HepG2 (cell line): ENCODE measurements at regions not wholly inside any gene's neighbourhood (a gene's known extent, or its start where the extent isn't known, plus 50 kb on each side); places are given as distances from the start of the nearest gene placed in this dataset.

Experiments used
- ATAC-seq: fragments of 200-7000 bp; cut with Tn5 transposase; 3 replicates; pipeline ENCODE4 v1.9.1; 2020; ENCODE audit warnings: mild to moderate bottlenecking, moderate library complexity
- BruUV-seq: library from RNA; stranded (reverse); fragments of 400-500 nt; replicated peaks from 2 replicates; lab custom pipeline; 2021; lab: Mats Ljungman, UMichigan
- CTCF ChIA-PET: fragments of 300-600 bp; formaldehyde crosslinking; extraction: SDS; loops from one replicate; lab custom pipeline; 2021; ENCODE audit warnings: low total read pairs, inconsistent platforms, low intra/inter-chr PET ratio; lab: Yijun Ruan, JAX
- POLR2A ChIA-PET: fragments of 350-600 bp; sonication (Branson Sonifier 250); formaldehyde crosslinking; loops from one replicate; lab custom pipeline; 2020; ENCODE audit warnings: antibody characterized with exemption, inconsistent platforms; lab: Yijun Ruan, JAX
- DNase-seq: peaks from one replicate; pipeline ENCODE4 v3.0.0-alpha.2; 2015; ENCODE audit warnings: low spot score
- FAIRE-seq: peaks from 3 replicates; lab custom pipeline; 2011; peaks lifted over from hg19 to GRCh38; lab: Jason Lieb, UNC
- H2AFZ ChIP-seq: one replicate; pipeline ENCODE4 v1.6.1; 2011; ENCODE audit warnings: low read length, inconsistent platforms
- H3K27ac ChIP-seq: fragments of 300-600 bp; 3 replicates; pipeline ENCODE4 v1.8.0; 2011; ENCODE audit warnings: mixed run types, mild to moderate bottlenecking, mixed read lengths, low read length, inconsistent platforms; ENCODE audit not compliant: insufficient read depth; ENCODE audit errors: extremely low read length
- H3K27me3 ChIP-seq, 2 experiments: fragments of 200-600 bp in 1 of 2; 2 replicates in 1 of 2; 3 replicates in 1 of 2; pipeline versions ENCODE4 v1.6.0 to v1.8.0; 2011; ENCODE audit warnings: low read length in 2 of 2, mild to moderate bottlenecking in 2 of 2, moderate library complexity in 2 of 2, inconsistent platforms in 1 of 2; ENCODE audit not compliant: insufficient read depth in 2 of 2, control insufficient read depth in 1 of 2
- H3K36me3 ChIP-seq, 2 experiments: fragments of 200-600 bp in 1 of 2; replicated peaks in 1 of 2; 2 replicates in 1 of 2; 3 replicates in 1 of 2; pipeline versions ENCODE4 v1.5.1 to v1.8.0; 2011; ENCODE audit warnings: low read length in 2 of 2, inconsistent platforms in 1 of 2; ENCODE audit not compliant: insufficient read depth in 2 of 2, control insufficient read depth in 1 of 2
- H3K4me1 ChIP-seq: 2 replicates; pipeline ENCODE4 v1.5.1; 2012; ENCODE audit warnings: low read length, inconsistent platforms; ENCODE audit not compliant: insufficient read depth
- H3K4me2 ChIP-seq: 2 replicates; pipeline ENCODE4 v1.6.0; 2011; ENCODE audit warnings: low read depth, low read length, inconsistent platforms
- H3K4me3 ChIP-seq, 3 experiments: fragments of 200-600 bp in 1 of 3; sonication (generic), shearing (Covaris generic) in 1 of 3; replicated peaks in 1 of 3; 2 replicates each; pipeline ENCODE4 v1.5.1; 2011 to 2016; ENCODE audit warnings: low read length in 3 of 3, inconsistent platforms in 2 of 3, low read depth in 2 of 3, mild to moderate bottlenecking in 2 of 3, control low read depth in 1 of 3, mixed read lengths in 1 of 3; ENCODE audit not compliant: insufficient read depth in 1 of 3
- H3K79me2 ChIP-seq: one replicate; pipeline ENCODE4 v1.6.1; 2011; ENCODE audit warnings: low read length, inconsistent platforms; ENCODE audit not compliant: insufficient read depth
- H3K9ac ChIP-seq: 2 replicates; pipeline ENCODE4 v1.6.0; 2011; ENCODE audit warnings: mild to moderate bottlenecking, low read depth, low read length, inconsistent platforms; ENCODE audit not compliant: insufficient read depth
- H3K9me3 ChIP-seq: 2 replicates; pipeline ENCODE4 v1.5.1; 2012; ENCODE audit warnings: mild to moderate bottlenecking, low read length
- H4K20me1 ChIP-seq: 2 replicates; pipeline ENCODE4 v1.6.0; 2011; ENCODE audit warnings: inconsistent platforms, mild to moderate bottlenecking, low read length, moderate library complexity; ENCODE audit not compliant: insufficient read depth
- CREB3 ChIP-seq: sonication (generic); formaldehyde crosslinking; IDR thresholded peaks from 2 replicates; pipeline ENCODE4 v1.5.0; 2020; ENCODE audit warnings: missing genetic modification reagents
- ESRRA ChIP-seq: sonication (generic); formaldehyde crosslinking; IDR thresholded peaks from 2 replicates; pipeline ENCODE4 v1.5.1; 2020; ENCODE audit warnings: mild to moderate bottlenecking, low read depth, missing genetic modification reagents
- MIER3 ChIP-seq: IDR thresholded peaks from 2 replicates; pipeline ENCODE4 v1.6.1; 2016; ENCODE audit warnings: missing compliant biosample characterization, borderline replicate concordance
- NFKBIZ ChIP-seq: IDR thresholded peaks from 2 replicates; pipeline ENCODE4 v1.6.1; 2018; ENCODE audit warnings: missing genetic modification reagents, missing compliant biosample characterization
- TFE3 ChIP-seq: IDR thresholded peaks from 2 replicates; pipeline ENCODE4 v1.6.1; 2016
- WIZ ChIP-seq: sonication (generic); formaldehyde crosslinking; IDR thresholded peaks from 2 replicates; pipeline ENCODE4 v1.5.1; 2020; ENCODE audit warnings: mild to moderate bottlenecking, missing genetic modification reagents
- ZFX ChIP-seq: sonication (generic); formaldehyde crosslinking; IDR thresholded peaks from 2 replicates; pipeline ENCODE4 v1.4.0; 2020; ENCODE audit warnings: mild to moderate bottlenecking, low read depth, missing genetic modification reagents, moderate library complexity
- ZNF142 ChIP-seq: sonication (generic); formaldehyde crosslinking; IDR thresholded peaks from 2 replicates; pipeline ENCODE4 v1.4.0; 2020; ENCODE audit warnings: missing genetic modification reagents
- ZNF354B ChIP-seq: sonication (generic); formaldehyde crosslinking; IDR thresholded peaks from 2 replicates; pipeline ENCODE4 v1.8.0; 2022; ENCODE audit warnings: mild to moderate bottlenecking, missing genetic modification reagents
- ZNF766 ChIP-seq: sonication (generic); formaldehyde crosslinking; IDR thresholded peaks from 2 replicates; pipeline ENCODE4 v1.5.0; 2020; ENCODE audit warnings: missing genetic modification reagents, borderline replicate concordance
- WGBS: methylation state at CpG from one replicate; pipeline ENCODE4 v1.1.6; 2017; ENCODE audit warnings: low lambda C conversion rate; 5-methylcytosine and 5-hydroxymethylcytosine counted together
- in situ Hi-C: cut with HindIII; loops from 2 replicates; pipeline ENCODE4 v1.10.0; 2017; ENCODE audit warnings: low pct_unique_long_range_greater_than_20kb; ENCODE audit not compliant: extremely low pct_ligation_motif_present
- intact Hi-C: fragments of 100-400 bp; cut with micrococcal nuclease; formaldehyde crosslinking; loops from one replicate; pipeline ENCODE4 v1.10.0; 2022; ENCODE audit not compliant: unreplicated experiment

- WGBS, result 0% methylated on average over 3 of the region's 4 CpGs
- no peaks in the 10 kb centered on the region for H3K9me3 ChIP-seq
- CTCF ChIA-PET, result no interaction called here
Observed at GRCh38 chr3:158977497-158977896, 175.6 kb downstream of the MFSD1 start.

GRCh38 chr3:158983216-158984099 is 181.6 kb downstream of the MFSD1 start:
- intact Hi-C loops, result no loop called here
- no peak for ATAC-seq
- Histone ChIP-seq H3K4me2 (no peak overlapping the region), H2AFZ (no peak overlapping the region), H3K4me1 (no peaks in the 10 kb centered on the region), H3K79me2 (no peaks in the 10 kb centered on the region), H3K9me3 (no peaks in the 10 kb centered on the region), H3K27ac (no peak overlapping the region), H3K4me3 (no peak overlapping the region), H3K27me3 (no peaks in the 10 kb centered on the region; a peak in 1 of 5 replicates), H4K20me1 (no peaks in the 10 kb centered on the region), H3K9ac (no peak overlapping the region), H3K36me3 (no peaks in the 10 kb centered on the region)
- in situ Hi-C loops, result no loop called here
- 47% methylated on average over 5 of the region's 5 CpGs for WGBS
- DNase-seq, result no peak
- no peak for FAIRE-seq
- ChIA-PET CTCF (no interaction called here), POLR2A (no interaction called here)
- no TSS peak for BruUV-seq
- TF ChIP-seq WIZ (CRISPR knock-in tag), result no peak
- TF ChIP-seq CREB3 (CRISPR knock-in tag), result no peak
- no peak for TF ChIP-seq NFKBIZ
- no peak for TF ChIP-seq ZNF142 (CRISPR knock-in tag)
- no peak for TF ChIP-seq ZNF354B (CRISPR knock-in tag)
- TF ChIP-seq ESRRA (CRISPR knock-in tag), result no peak
- no peak for TF ChIP-seq TFE3
- no peak for TF ChIP-seq ZNF766
- no peak for TF ChIP-seq MIER3

More at GRCh38 chr3:158977497-158977896, 175.6 kb downstream of the MFSD1 start:
- intact Hi-C loops (no loop called here), in situ Hi-C loops (no loop called here)
- no TSS peak for BruUV-seq
- ATAC-seq, result no peak
- H3K9ac ChIP-seq, result no peak overlapping the region
- H3K27me3 ChIP-seq, result no peaks in the 10 kb centered on the region; a peak in 1 of 5 replicates
- no peak overlapping the region for H3K4me2 ChIP-seq
- H3K79me2 ChIP-seq, result no peaks in the 10 kb centered on the region
- no peaks in the 10 kb centered on the region for H4K20me1 ChIP-seq
- TF ChIP-seq ZFX (CRISPR knock-in tag), result no peak
- no peaks in the 10 kb centered on the region for H3K36me3 ChIP-seq
- no peak overlapping the region for H2AFZ ChIP-seq
- DNase-seq, result no peak
- no peak for FAIRE-seq
- no peak overlapping the region for H3K4me3 ChIP-seq
- no peaks in the 10 kb centered on the region for H3K4me1 ChIP-seq
- POLR2A ChIA-PET, result no interaction called here
- no peak overlapping the region for H3K27ac ChIP-seq
